ENCODE measurements at regions not wholly inside any gene's neighbourhood (a gene's known extent, or its start where the extent isn't known, plus 50 kb on each side); places are given as distances from the start of the nearest gene placed in this dataset.
"Not testable (repeated sequence)": the region's sequence is repeated elsewhere in the genome, so short reads cannot be mapped to it uniquely, and the experiment has no call there.

- no peak for TF ChIP-seq CTCF (IDR thresholded peaks at IDR 0.05; ENCODE audit: control insufficient read depth, insufficient read depth, low read depth, low read length, missing control alignments)
- DNase-seq (ENCODE audit: low read depth): no peak
- H3K4me3 ChIP-seq (ENCODE audit: control insufficient read depth, low read depth, low read length): no peak overlapping the region
These were observed 438.0 kb downstream of the AGTPBP1 start for GRCh38 chr9:85303757-85304134.

GRCh38 chr9:85302938-85303756 lies 438.6 kb downstream of the AGTPBP1 start:
- no peak for TF ChIP-seq CTCF (IDR thresholded peaks at IDR 0.05; ENCODE audit: control insufficient read depth, insufficient read depth, low read depth, low read length, missing control alignments)

GRCh38 chr9:85298499-85298898 lies 443.3 kb downstream of the AGTPBP1 start:
- H3K4me3 ChIP-seq (ENCODE audit: control insufficient read depth, low read depth, low read length): no peak overlapping the region
- DNase-seq (ENCODE audit: low read depth): no peak
- TF ChIP-seq CTCF (IDR thresholded peaks at IDR 0.05; ENCODE audit: control insufficient read depth, insufficient read depth, low read depth, low read length, missing control alignments): no peak

More at GRCh38 chr9:85302938-85303756, 438.6 kb downstream of the AGTPBP1 start:
- no peak for DNase-seq (ENCODE audit: low read depth)
- H3K4me3 ChIP-seq (ENCODE audit: control insufficient read depth, low read depth, low read length): no peak overlapping the region

- not testable (repeated sequence) for DNase-seq (ENCODE audit: low read depth); H3K4me3 ChIP-seq (ENCODE audit: control insufficient read depth, low read depth, low read length)
These were observed 446.5 kb downstream of the AGTPBP1 start for GRCh38 chr9:85295244-85295643.

GRCh38 chr9:85292261-85292660 lies 449.5 kb downstream of the AGTPBP1 start:
- no peak for DNase-seq (ENCODE audit: low read depth)
- no peak overlapping the region for H3K4me3 ChIP-seq (ENCODE audit: control insufficient read depth, low read depth, low read length)
- TF ChIP-seq CTCF (IDR thresholded peaks at IDR 0.05; ENCODE audit: control insufficient read depth, insufficient read depth, low read depth, low read length, missing control alignments): no peak

GRCh38 chr9:85291266-85291665 lies 450.5 kb downstream of the AGTPBP1 start:
- no peak for TF ChIP-seq CTCF (IDR thresholded peaks at IDR 0.05; ENCODE audit: control insufficient read depth, insufficient read depth, low read depth, low read length, missing control alignments)
- H3K4me3 ChIP-seq (ENCODE audit: control insufficient read depth, low read depth, low read length): no peak overlapping the region
- no peak for DNase-seq (ENCODE audit: low read depth)

- H3K4me3 ChIP-seq (ENCODE audit: control insufficient read depth, low read depth, low read length): no peak overlapping the region
- DNase-seq (ENCODE audit: low read depth): no peak
- TF ChIP-seq CTCF (IDR thresholded peaks at IDR 0.05; ENCODE audit: control insufficient read depth, insufficient read depth, low read depth, low read length, missing control alignments): no peak
These were observed 451.7 kb downstream of the AGTPBP1 start for GRCh38 chr9:85290019-85290418.

Data from AG09309 (cell line).